Fibroblast of skin of right quadriceps (primary cell): ENCODE measurements at regions not wholly inside any gene's neighbourhood (a gene's known extent, or its start where the extent isn't known, plus 50 kb on each side); places are given as distances from the start of the nearest gene placed in this dataset.
A peak's percentile ranks its signal among the peaks of the same experiment; 100 is the strongest.
"Not testable (repeated sequence)": the region's sequence is repeated elsewhere in the genome, so short reads cannot be mapped to it uniquely, and the experiment has no call there.

Source experiments
- DNase-seq: peaks from one replicate; pipeline ENCODE4 v3.0.0-alpha.2; 2013

- DNase-seq, result no peak
These were observed 72.5 kb downstream of the RRAGC start for GRCh38 chr1:38787041-38787440.

- no peak for DNase-seq
These were observed 73.5 kb downstream of the RRAGC start for GRCh38 chr1:38786040-38786436.

- DNase-seq, result no peak
These were observed 74.1 kb downstream of the RRAGC start for GRCh38 chr1:38785285-38786039.

DNA sequence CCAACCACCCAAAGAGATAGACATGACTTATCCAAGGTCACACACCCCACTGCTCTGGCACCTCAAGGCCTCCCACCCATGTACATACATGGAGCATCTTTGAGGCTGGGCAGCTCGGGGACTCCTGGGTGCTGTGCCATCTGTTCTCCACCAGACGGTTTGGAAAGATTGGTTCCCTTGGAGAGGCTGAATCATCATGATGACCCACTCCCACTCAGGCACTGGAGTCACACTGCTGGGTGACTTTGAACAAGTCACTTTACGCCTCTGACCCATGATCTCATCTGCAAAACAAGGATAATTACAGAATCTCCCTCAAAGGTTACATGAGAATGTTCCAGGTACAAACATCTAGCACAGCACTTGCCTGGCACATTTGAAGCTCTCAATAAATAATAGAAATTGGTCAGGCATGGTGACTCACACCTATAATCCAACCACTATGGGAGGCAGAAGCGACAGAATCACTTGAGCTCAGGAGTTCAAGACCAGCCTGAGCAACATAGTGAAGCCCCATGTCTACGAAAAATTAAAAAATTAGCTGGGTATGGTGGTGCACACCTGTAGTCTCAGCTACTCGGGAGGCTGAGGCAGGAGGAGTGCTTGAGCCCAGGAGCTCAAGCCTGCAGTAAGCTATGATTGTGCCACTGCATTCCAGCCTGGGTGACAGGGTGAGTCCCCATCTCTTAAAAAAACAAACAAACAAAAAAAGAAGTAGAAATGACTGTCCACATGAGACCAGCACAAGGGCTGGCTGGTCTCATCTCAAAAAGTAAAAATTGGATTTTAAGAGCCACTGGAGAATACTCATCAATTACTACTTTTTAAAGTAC is 74.9 kb downstream of the RRAGC start:
- no peak for DNase-seq

DNA sequence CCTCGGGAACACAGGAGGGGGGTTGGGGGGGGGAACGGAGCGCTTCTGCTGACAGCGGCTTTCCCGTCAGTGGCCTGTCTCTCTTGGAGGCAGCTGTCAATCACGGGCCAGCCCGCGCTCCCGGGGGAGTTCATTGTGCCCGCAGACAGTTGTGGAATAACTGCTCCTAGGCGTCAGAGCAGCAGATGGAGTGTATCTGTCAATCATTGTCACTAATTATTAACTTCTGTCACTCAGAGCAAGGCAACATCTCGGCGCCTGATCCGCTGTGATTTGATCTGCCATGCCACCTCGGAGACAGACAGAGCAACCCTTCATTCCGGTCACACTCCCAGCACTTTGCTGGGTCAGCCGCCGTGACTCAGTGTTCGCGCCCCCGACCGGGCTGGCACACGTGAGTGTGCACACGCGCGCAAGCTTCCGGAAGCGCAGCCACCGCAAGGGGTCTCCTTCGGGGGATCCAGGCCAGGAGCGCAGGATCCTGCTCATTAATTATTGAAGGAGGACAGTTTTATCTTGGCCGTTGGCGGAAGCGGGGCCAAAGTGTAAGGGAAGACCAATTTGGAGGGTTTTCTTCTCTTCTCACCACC is 75.8 kb downstream of the RRAGC start:
- no peak for DNase-seq

DNA sequence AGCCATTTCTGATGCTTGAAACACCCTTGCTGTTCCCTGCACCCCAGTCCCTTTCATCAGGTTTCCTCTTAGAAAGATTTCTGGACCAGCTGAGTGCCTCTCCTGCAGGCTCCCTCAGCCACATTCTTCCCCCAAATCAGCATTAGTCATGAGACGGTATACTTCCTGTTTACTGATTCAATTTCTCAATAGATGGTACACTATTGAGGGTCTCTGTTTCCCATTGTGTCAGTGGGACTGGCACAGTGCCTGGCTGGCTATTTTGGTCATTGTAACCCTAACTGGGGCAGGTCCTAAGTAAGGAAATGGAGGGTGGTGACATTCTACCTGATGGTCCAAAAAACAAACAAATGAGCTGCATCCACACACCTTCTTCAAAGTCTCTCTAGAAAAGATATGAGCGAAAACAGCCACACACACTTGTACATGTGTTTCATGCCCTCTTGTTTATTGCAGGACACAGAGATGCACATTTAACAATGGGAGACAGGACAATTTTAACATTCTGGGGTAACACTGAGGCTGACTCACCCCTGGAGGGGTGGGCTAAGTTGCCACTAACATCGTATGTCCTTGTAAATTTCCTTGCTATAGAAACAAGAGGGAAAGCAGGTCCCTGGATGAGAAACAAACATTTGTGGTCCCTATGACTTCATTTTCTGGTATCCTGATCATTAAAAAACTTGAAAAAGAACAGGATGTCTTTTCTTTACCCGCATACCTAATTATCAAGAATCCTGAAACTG is 77.5 kb downstream of the RRAGC start:
- DNase-seq, result no peak

DNA sequence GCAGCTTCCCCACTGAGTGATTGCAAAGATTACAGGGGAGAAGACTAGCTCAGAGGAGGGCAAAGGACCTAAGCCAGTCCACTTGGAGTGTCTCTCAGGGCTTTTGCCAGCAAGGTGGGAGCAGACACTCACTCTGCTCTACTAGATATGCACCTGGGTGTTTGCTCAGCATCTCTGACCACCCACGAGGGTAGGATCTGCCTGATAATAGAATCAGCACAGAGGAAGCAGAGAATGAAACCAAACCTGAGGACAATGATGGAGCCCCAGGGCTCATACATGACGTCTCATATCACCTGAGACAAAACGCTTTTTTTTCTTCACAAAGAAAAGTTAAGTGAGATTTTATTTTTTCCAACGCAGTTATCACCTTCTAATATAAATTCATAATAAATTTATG is 79.4 kb downstream of the RRAGC start:
- DNase-seq, result no peak

GRCh38 chr1:38779491-38779890 is 80.1 kb downstream of the RRAGC start:
- DNase-seq, result no peak

DNA sequence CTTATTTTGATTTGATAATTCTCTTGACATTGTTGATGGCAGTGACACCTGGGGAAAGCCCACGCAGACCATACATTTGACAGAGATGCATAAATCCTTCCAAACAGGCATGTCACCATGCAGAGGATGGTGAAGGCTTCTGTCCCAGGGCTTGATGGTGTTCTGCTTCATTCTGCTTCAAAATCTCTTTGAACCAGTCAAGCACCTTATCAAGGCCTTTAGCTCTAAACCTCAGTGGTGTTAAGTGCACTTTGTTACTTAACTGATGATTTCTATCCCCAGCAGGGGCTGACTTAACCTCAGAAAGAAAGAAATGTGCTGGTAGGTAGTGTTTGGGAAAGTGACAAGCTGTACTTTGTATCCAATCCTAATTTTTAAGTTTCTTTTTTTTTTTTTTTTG is 81.1 kb downstream of the RRAGC start:
- no peak for DNase-seq

- DNase-seq, result no peak
These were observed 81.5 kb downstream of the RRAGC start for GRCh38 chr1:38778051-38778450.

- no peak for DNase-seq
These were observed 82.1 kb downstream of the RRAGC start for GRCh38 chr1:38777464-38777957.

GRCh38 chr1:38776466-38777065 is 83.0 kb downstream of the RRAGC start:
- no peak for DNase-seq

GRCh38 chr1:38775175-38775845 is 84.3 kb downstream of the RRAGC start:
- no peak for DNase-seq

GRCh38 chr1:38773483-38773882 is 86.1 kb downstream of the RRAGC start:
- DNase-seq, result no peak

DNA sequence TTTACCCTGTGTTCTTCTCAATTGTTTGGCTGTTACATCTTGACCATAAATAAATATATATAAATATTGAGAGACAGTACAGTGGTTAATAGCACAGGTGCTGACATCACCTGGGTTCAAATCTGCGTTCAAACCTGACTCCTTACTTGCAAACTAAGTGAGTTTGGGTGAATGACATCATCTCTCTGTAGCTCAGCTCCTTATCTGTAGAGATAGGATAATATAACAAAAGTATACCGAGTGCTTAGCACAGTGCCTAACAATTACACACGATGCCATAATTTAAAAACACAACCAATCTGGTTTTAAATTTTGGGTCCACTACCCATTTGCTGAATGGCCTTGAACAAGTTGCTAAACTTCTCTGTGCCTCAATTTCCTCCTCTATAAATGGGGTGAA is 86.6 kb downstream of the RRAGC start:
- no peak for DNase-seq

DNA sequence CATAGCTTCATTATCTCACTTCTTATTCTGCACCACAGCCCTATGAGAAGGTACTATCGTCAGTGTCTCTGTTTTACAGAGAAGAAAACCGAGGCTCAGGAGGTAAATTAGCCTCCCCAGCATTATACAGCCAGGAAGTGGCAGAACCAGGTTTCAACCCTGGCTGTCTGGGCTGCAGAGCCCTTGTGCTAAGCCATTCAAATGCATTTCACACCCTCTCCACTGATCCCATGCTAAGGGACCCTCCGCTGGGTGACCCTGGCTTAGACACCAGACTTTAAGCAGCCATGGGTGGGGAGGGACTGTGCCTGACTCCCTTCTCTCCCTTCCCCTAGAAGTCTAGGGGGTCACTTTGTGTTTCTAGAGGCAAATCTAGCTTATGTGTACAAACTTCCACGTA is 87.5 kb downstream of the RRAGC start:
- no peak for DNase-seq

DNA sequence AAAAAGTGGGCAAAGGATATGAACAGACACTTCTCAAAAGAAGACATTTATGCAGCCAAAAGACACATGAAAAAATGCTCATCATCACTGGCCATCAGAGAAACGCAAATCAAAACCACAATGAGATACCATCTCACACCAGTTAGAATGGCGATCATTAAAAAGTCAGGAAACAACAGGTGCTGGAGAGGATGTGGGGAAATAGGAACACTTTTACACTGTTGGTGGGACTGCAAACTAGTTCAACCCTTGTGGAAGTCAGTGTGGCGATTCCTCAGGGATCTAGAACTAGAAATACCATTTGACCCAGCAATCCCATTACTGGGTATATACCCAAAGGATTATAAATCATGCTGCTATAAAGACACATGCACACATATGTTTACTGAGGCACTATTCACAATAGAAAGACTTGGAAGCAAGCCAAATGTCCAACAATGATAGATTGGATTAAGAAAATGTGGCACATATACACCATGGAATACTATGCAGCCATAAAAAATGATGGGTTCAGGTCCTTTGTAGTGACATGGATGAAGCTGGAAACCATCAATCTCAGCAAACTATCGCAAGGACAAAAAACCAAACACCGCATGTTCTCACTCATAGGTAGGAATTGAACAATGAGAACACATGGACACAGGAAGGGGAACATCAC is 88.9 kb downstream of the RRAGC start:
- not testable (repeated sequence) for DNase-seq

DNA sequence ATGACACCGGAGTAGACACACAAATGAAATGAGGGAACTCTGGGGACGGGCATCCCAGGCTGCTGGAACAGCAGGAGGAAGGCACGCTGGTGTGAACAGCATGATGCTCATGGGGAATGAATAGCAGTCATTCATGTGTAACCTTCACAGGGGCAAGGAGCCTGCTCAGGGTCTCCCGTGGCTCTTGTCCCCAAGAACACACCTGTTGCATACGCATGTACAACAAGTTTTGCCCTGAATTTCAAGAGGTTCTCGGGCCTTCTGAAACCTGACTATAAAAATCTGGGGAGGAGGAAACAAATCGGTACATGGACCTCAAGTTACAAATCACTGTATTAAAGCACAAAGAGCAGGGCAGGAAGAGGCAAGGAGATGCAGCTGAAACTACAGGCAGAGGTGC is 93.4 kb downstream of the RRAGC start:
- no peak for DNase-seq

DNA sequence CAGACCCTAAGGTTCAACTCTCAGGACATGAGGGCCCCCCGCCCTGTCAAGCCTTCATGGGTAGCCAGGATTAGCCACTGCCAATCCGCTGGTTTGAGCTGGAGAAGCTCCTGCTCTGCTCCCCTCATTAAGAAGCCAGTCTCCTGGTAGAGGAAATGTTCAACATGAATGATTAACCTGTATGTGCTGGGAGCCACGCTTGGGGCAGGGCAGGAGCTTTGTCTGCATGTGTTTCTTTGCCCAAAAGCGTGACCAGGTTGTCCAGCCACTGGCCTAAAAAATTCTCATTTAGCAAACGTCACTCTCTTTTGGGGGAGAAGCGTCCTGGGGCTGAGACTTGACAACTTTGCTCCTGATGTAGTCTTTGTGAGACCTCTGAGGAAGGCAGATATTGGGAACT is 96.5 kb downstream of the RRAGC start:
- no peak for DNase-seq

GRCh38 chr1:38760562-38760961 is 99.0 kb downstream of the RRAGC start:
- no peak for DNase-seq

DNA sequence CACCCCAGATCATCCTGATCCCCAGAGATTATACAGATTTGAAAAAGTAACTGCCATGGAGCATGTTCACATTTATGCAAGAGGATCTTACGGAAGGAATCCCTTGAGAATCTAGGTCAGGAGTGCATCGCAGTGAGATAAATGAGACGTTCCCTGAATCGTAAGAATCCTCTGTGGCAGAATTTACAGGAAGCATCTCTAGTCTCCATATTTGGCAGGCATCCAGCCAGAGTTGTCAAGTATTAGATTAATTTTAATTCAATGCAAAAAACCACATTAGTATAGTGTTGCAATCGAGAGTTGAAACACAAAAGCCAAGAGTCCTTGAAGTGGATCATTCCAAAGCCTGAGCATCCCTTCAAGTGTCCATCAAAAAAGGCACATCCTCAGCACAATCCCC is 100.8 kb downstream of the RRAGC start:
- peak; percentile 4 for DNase-seq
